HG03175 (cell line): ENCODE measurements at regions not wholly inside any gene's neighbourhood (a gene's known extent, or its start where the extent isn't known, plus 50 kb on each side); places are given as distances from the start of the nearest gene placed in this dataset.
A peak's percentile ranks its signal among the peaks of the same experiment; 100 is the strongest.

Experiments used
- ATAC-seq: cut with Tn5 transposase; IDR thresholded peaks from one replicate; pipeline ENCODE4 v1.9.1; 2021; ENCODE audit warnings: mild to moderate bottlenecking, moderate library complexity; ENCODE audit not compliant: unreplicated experiment

DNA sequence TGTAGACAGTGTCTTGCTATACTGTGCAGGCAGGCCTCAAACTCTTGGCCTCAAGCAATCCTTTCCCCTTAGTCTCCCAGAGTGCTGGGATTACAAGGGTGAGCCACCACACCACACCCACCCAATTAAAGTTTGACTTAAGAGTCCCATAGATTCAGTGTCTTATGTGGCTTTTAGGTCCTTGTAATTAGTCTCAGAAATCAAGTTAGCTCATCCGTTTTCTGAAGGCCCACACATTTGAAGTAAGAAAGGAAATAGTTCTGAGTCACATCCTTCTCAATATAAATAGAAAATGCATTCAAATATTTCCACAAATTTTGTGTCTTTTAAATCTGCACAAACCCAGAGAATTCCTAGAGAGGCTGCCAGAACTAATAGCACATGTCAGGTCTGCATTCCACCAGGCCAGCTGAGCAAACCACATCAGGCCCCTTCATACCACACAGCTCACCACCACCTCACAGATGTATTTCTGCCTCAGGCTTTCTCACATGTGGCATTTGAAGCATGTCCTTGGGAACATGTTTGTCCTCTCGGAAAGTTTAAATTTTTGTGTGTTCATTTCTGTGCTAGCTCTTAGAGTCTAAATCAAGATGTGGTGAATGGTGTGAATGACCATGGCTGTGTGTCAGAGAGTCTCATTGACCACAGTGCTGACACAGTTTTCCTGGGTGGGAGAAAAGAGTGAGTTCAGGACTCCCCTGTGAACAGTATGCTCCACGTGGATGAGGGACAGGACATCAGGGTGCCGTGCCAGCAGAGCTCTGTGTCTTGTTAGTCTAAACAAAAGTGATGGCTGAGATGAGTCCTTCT lies 148.4 kb upstream of the USP9Y start:
- peak; percentile 44 for ATAC-seq

- ATAC-seq, result no peak
Observed at GRCh38 chrY:12553909-12554308, 147.1 kb upstream of the USP9Y start.

DNA sequence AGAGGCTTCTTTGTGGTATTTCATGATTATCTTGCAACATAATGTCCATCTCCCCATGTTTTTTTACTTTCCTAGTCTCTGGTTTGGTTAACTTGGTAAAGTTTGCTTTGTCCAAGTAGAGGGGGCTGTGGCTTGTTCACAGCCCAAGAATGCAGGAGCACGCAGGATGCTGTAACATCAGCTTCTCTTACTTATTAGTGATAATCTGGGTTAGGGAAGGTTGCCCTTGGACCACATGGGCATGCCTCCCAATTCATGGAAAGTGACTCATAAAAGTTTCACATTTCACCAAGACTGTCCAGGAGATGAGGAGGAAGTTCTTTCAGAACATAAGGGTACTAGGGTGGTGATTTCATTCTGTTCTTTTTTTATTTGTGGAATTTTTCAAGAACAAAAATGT lies 146.0 kb upstream of the USP9Y start:
- no peak for ATAC-seq

GRCh38 chrY:12559007-12559406 lies 142.0 kb upstream of the USP9Y start:
- ATAC-seq, result no peak

- ATAC-seq, result no peak
Observed at GRCh38 chrY:12576278-12576677, 124.8 kb upstream of the USP9Y start.

GRCh38 chrY:12593532-12594216 lies 107.4 kb upstream of the USP9Y start:
- no peak for ATAC-seq

DNA sequence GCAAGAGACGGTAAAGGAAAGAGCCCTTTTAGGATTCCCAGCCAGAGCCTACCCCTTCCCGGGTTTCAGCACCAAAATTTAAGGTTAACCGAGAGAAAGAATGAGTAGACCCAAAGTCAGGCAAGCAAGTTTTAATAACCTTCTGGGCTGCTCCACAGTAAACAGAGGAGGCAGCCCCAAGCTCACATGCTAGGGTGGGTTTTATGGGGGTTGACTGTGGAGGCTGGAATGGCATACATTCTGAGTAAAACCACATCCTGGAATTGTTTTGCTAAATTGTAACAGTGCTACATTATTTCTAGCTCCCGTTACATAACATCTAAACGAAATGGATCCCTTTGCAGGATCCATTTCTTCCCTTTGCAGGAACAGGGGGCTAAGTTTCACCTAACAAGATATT lies 102.2 kb upstream of the USP9Y start:
- no peak for ATAC-seq

- ATAC-seq, result no peak
Observed at GRCh38 chrY:12605426-12605825, 95.6 kb upstream of the USP9Y start.

GRCh38 chrY:12610861-12611260 lies 90.2 kb upstream of the USP9Y start:
- ATAC-seq, result no peak

DNA sequence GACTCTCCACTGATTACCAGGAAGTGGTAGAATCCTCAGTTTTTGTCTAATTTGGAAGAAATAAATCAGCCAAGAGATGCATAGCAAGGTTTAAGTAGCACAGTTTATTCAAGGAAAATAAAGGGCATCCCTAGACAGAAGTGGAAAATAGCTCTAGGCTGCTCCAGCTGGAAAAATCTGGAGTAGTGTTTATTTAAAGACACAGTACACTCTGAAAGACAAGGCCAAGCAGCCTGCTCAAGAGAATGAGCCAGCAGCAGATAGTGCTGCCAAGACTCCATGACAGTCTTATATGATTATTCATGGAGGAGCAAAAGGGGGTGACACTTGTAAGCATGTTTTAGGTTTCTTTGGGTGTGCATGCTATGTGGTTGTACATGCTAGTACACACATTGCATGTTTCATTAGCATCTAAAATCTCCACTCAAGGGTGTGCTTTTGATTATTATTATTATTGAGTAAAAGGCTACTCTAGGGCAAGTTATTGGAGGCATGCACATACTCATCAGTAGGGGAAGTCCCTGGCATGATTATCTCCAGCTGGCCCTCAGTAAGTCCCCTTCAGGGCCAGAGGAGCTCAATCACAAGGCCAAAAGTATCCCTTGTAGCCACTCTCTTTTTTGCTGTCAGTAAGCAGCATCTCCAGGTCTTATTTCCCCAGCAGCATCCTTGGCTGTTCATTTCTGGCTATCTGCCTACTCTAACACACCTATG lies 85.1 kb upstream of the USP9Y start:
- no peak for ATAC-seq

- no peak for ATAC-seq
Observed at GRCh38 chrY:12621454-12622081, 79.5 kb upstream of the USP9Y start.

DNA sequence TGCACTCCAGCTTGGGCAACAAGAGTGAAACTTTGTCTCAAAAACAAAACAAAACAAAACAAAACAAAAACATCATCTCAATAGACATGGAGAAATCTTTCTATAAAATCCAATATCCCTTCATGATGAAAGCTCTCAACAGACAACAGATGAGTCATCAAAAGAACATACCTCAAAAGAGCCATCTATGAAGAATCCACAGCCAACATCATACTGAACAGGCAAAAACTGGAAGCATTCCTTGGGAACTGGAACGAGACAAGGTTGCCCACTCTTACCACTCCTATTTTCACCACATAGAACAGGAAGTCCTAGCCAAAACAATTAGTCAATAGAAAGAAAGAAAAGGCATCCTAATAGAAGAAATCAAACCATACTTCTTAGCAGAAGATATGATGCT lies 77.8 kb upstream of the USP9Y start:
- no peak for ATAC-seq

DNA sequence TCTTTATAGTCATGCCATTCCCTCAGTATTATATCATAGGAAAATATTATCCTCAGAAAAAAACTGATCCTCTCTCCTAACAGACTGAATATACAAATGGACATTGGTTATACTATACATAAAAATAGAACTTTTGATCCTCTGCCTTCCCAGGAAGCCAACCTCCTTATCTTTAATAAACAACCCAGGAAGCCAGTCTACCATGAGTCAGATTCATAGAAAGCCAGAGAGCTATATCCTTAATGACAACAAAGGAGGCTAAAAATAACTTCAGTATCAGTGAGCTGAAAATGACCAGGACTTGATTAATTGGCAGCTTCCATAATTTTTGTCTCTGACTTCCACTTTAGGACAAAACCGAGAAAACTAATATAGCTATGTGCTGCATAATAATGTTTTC lies 58.0 kb upstream of the USP9Y start:
- ATAC-seq, result no peak

GRCh38 chrY:12643693-12644348 lies 57.2 kb upstream of the USP9Y start:
- no peak for ATAC-seq

GRCh38 chrY:12651095-12651494 lies 49.9 kb upstream of the USP9Y start:
- no peak for ATAC-seq
